ENCODE measurements at regions not wholly inside any gene's neighbourhood (a gene's known extent, or its start where the extent isn't known, plus 50 kb on each side); places are given as distances from the start of the nearest gene placed in this dataset.
"Not testable (repeated sequence)": the region's sequence is repeated elsewhere in the genome, so short reads cannot be mapped to it uniquely, and the experiment has no call there.

- H3K27ac ChIP-seq; H3K4me1 ChIP-seq; intact Hi-C loops (cut with DNase I; ENCODE audit: low total_unique reads); H3K9me3 ChIP-seq; H3K27me3 ChIP-seq; H3K36me3 ChIP-seq: not testable (repeated sequence)
- H3K4me3 ChIP-seq = peak overlapping the region; percentile 11 to 60 (median 43)
- peak in 1 of 2 donors; percentile 17 for DNase-seq (ENCODE audit: low spot score in 2 of 2)
These were observed 140.7 kb downstream of the SPATA31A7 start for GRCh38 chr9:61330342-61331092.

- DNase-seq (ENCODE audit: low spot score in 2 of 2); H3K4me1 ChIP-seq; H3K4me3 ChIP-seq; intact Hi-C loops (cut with DNase I; ENCODE audit: low total_unique reads); H3K27me3 ChIP-seq; H3K36me3 ChIP-seq; H3K9me3 ChIP-seq; H3K27ac ChIP-seq: not testable (repeated sequence)
These were observed 167.1 kb downstream of the SPATA31A7 start for GRCh38 chr9:61356936-61357335.

- intact Hi-C loops (cut with DNase I; ENCODE audit: low total_unique reads); H3K27ac ChIP-seq; H3K9me3 ChIP-seq; DNase-seq (ENCODE audit: low spot score in 2 of 2); H3K4me1 ChIP-seq; H3K27me3 ChIP-seq; H3K4me3 ChIP-seq; H3K36me3 ChIP-seq: not testable (repeated sequence)
These were observed 184.6 kb downstream of the SPATA31A7 start for GRCh38 chr9:61374390-61374789.

GRCh38 chr9:61376159-61376558 is 186.3 kb downstream of the SPATA31A7 start:
- H3K4me3 ChIP-seq; H3K27me3 ChIP-seq; H3K4me1 ChIP-seq; DNase-seq (ENCODE audit: low spot score in 2 of 2); H3K27ac ChIP-seq; intact Hi-C loops (cut with DNase I; ENCODE audit: low total_unique reads); H3K9me3 ChIP-seq; H3K36me3 ChIP-seq: not testable (repeated sequence)

GRCh38 chr9:61386035-61386815 is 196.4 kb downstream of the SPATA31A7 start:
- H3K4me1 ChIP-seq; H3K36me3 ChIP-seq; H3K27ac ChIP-seq; H3K27me3 ChIP-seq; DNase-seq (ENCODE audit: low spot score in 2 of 2); intact Hi-C loops (cut with DNase I; ENCODE audit: low total_unique reads); H3K4me3 ChIP-seq; H3K9me3 ChIP-seq: not testable (repeated sequence)

GRCh38 chr9:61386816-61387102 is 196.9 kb downstream of the SPATA31A7 start:
- H3K27me3 ChIP-seq; H3K36me3 ChIP-seq; H3K4me1 ChIP-seq; intact Hi-C loops (cut with DNase I; ENCODE audit: low total_unique reads); H3K4me3 ChIP-seq; H3K27ac ChIP-seq; H3K9me3 ChIP-seq; DNase-seq (ENCODE audit: low spot score in 2 of 2): not testable (repeated sequence)

- H3K36me3 ChIP-seq; H3K4me1 ChIP-seq; H3K27me3 ChIP-seq; intact Hi-C loops (cut with DNase I; ENCODE audit: low total_unique reads); H3K27ac ChIP-seq; DNase-seq (ENCODE audit: low spot score in 2 of 2); H3K9me3 ChIP-seq; H3K4me3 ChIP-seq: not testable (repeated sequence)
These were observed 212.9 kb downstream of the SPATA31A7 start for GRCh38 chr9:61402692-61403091.

GRCh38 chr9:61411933-61412605 is 222.2 kb downstream of the SPATA31A7 start:
- H3K27me3 ChIP-seq; H3K4me3 ChIP-seq; H3K27ac ChIP-seq; intact Hi-C loops (cut with DNase I; ENCODE audit: low total_unique reads); DNase-seq (ENCODE audit: low spot score in 2 of 2); H3K9me3 ChIP-seq; H3K4me1 ChIP-seq; H3K36me3 ChIP-seq: not testable (repeated sequence)

GRCh38 chr9:61412738-61413137 is 222.9 kb downstream of the SPATA31A7 start:
- intact Hi-C loops (cut with DNase I; ENCODE audit: low total_unique reads); H3K27me3 ChIP-seq; H3K27ac ChIP-seq: not testable (repeated sequence)

GRCh38 chr9:61418174-61418573 is 228.3 kb downstream of the SPATA31A7 start:
- H3K27me3 ChIP-seq; H3K4me3 ChIP-seq; H3K9me3 ChIP-seq; H3K36me3 ChIP-seq; DNase-seq (ENCODE audit: low spot score in 2 of 2); intact Hi-C loops (cut with DNase I; ENCODE audit: low total_unique reads); H3K27ac ChIP-seq; H3K4me1 ChIP-seq: not testable (repeated sequence)

More at GRCh38 chr9:61412738-61413137, 222.9 kb downstream of the SPATA31A7 start:
- H3K9me3 ChIP-seq; H3K4me3 ChIP-seq; H3K4me1 ChIP-seq; DNase-seq (ENCODE audit: low spot score in 2 of 2); H3K36me3 ChIP-seq: not testable (repeated sequence)

- intact Hi-C loops (cut with DNase I; ENCODE audit: low total_unique reads); DNase-seq (ENCODE audit: low spot score in 2 of 2); H3K9me3 ChIP-seq; H3K4me3 ChIP-seq; H3K27ac ChIP-seq; H3K27me3 ChIP-seq; H3K4me1 ChIP-seq; H3K36me3 ChIP-seq: not testable (repeated sequence)
These were observed 230.6 kb downstream of the SPATA31A7 start for GRCh38 chr9:61420267-61420958.

- H3K27ac ChIP-seq; H3K27me3 ChIP-seq; H3K9me3 ChIP-seq; DNase-seq (ENCODE audit: low spot score in 2 of 2); H3K36me3 ChIP-seq; H3K4me1 ChIP-seq; intact Hi-C loops (cut with DNase I; ENCODE audit: low total_unique reads); H3K4me3 ChIP-seq: not testable (repeated sequence)
These were observed 257.4 kb downstream of the SPATA31A7 start for GRCh38 chr9:61447189-61447588.

GRCh38 chr9:61460860-61461259 is 271.0 kb downstream of the SPATA31A7 start:
- H3K27ac ChIP-seq; H3K9me3 ChIP-seq; intact Hi-C loops (cut with DNase I; ENCODE audit: low total_unique reads); DNase-seq (ENCODE audit: low spot score in 2 of 2); H3K27me3 ChIP-seq; H3K36me3 ChIP-seq; H3K4me3 ChIP-seq; H3K4me1 ChIP-seq: not testable (repeated sequence)
